LNCAP (cell line): ENCODE measurements at regions not wholly inside any gene's neighbourhood (a gene's known extent, or its start where the extent isn't known, plus 50 kb on each side); places are given as distances from the start of the nearest gene placed in this dataset.

Experiments used
- TF ChIP-seq, protein P1 (sequence below): fragments of 450-650 bp; IDR thresholded peaks from 2 replicates; pipeline ENCODE4 v1.5.1; 2017; ENCODE audit warnings: mild to moderate bottlenecking

DNA sequence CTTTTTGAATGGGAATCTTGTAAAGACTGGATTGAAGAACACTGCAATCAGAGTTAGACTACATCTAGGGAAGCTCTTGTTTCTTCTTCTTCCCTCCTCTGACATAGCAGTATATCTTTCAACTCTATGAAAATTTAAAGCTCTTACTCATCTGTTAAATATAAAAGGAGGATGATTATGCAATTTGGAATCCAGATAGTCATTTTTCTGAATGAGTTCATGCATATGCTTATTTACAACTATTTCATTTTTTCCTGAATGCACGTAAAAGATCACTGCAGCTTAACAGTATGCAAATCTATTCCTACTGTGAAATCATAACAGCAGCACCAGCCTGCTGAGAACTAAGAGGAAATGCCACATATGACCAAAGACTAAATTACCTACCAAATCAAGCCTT lies 133.5 kb upstream of the TMCC3 start:
- TF ChIP-seq, protein P1, sequence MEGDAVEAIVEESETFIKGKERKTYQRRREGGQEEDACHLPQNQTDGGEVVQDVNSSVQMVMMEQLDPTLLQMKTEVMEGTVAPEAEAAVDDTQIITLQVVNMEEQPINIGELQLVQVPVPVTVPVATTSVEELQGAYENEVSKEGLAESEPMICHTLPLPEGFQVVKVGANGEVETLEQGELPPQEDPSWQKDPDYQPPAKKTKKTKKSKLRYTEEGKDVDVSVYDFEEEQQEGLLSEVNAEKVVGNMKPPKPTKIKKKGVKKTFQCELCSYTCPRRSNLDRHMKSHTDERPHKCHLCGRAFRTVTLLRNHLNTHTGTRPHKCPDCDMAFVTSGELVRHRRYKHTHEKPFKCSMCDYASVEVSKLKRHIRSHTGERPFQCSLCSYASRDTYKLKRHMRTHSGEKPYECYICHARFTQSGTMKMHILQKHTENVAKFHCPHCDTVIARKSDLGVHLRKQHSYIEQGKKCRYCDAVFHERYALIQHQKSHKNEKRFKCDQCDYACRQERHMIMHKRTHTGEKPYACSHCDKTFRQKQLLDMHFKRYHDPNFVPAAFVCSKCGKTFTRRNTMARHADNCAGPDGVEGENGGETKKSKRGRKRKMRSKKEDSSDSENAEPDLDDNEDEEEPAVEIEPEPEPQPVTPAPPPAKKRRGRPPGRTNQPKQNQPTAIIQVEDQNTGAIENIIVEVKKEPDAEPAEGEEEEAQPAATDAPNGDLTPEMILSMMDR: no peak

DNA sequence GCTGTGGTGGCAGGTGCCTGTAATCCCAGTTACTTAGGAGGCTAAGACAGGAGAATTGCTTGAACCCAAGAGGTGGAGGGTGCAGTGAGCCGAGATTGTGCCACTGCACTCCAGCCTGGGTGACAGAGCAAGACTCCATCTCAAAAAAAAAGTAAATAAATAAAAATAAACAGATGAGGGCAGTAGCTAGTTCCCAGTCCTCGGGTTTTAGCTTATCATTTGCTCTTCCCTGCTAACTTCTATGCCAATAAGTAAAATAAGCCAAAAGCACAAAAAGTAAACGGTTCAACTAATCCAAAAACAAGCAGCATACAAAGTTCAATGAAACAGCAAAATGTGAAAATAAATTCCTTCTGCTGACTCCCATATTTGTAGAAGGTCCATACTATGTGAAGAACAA lies 133.0 kb upstream of the TMCC3 start:
- TF ChIP-seq, protein P1: no peak

DNA sequence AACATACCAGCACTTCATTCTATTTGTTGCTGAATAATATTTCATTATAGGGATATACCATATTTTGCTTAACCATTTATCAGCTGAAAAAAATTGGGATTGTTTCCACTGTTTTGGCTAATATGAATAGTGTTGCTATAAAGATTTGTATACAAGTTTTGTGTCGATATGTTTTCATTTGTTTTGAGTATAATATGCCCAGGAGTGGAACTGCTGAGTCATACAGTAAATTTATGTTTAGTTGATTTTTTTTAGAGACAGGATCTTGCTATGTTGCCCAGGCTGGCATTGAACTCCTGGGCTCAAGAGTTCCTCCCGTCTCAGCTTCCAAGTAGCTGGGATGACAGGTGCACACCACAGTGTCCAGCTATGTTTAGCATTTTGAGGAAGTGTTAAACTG lies 131.5 kb upstream of the TMCC3 start:
- TF ChIP-seq, protein P1: no peak

DNA sequence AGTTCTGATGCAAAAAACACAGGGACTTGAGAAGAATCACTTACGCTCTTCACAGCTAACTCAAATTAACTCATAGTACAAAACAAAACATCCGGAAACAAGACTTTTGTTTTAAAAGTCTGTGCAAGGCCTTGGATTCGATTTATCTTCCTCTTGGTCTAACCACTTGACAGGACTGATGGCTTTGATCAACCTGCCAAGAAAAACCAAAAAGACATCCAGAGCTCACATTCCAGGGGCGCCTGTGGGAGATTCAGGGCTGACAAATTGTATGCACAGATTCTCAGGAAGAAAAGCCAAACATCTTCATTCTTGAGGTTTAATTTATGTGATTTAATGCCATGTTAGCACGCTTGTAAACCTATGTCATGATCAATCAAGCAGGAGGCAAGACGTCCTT lies 129.1 kb upstream of the TMCC3 start:
- TF ChIP-seq, protein P1: no peak

DNA sequence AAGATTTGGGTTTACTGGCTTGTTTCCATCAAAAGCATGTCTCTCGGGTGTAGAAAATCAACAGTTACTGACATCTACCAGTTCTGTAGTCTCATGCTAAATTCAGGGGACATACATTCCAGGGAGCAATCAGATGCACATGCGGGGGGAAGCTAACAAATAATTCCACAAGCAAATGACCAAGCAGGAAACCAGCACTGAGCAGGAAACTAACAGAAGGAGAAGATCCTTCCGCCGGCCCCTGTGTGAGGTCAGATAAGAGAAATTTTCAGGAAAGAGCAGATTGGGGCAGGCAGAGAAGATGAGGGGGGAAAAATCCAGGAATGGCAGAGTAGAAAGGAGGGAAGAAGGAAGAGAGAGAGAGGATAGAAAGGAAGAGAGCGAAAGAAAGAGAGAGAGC lies 127.6 kb upstream of the TMCC3 start:
- TF ChIP-seq, protein P1: no peak

DNA sequence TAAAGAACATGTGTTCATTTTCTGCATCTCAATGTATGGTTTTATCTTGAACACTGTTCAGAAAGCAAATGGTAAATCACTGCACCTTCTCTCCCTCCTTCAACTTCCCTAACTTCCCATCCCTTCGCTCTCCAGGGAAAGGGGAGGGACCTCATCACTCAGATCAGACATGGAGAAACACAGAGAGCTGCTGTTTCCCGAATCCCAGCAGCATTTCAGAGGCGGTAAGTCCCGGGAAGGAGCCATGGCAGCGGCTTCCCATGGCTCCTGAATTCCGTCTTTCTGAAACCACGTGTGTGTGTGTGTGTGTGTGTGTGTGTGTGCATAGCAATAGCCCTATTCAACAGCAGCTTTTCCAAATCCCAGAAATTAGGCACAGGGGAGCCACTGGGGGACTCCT lies 125.4 kb upstream of the TMCC3 start:
- TF ChIP-seq, protein P1: no peak

DNA sequence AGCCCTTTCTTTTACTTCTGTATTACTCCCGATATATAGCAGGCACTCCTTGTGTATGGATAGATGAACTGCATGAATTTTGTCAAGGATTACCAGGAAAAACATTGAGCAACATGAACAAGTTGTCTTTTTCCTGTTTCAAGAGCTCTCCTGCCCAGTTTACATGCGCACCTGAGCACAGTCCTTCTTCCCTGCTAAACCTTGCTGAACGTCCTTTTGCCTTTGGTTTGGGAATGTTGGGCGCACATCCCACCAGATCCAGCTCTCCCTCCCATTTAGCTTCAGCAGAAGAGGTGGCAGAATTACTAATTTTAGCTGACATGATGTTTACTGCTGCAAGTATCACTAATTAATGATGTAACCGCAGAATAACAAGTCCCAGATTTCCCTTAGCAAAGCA lies 121.4 kb upstream of the TMCC3 start:
- TF ChIP-seq, protein P1: no peak

DNA sequence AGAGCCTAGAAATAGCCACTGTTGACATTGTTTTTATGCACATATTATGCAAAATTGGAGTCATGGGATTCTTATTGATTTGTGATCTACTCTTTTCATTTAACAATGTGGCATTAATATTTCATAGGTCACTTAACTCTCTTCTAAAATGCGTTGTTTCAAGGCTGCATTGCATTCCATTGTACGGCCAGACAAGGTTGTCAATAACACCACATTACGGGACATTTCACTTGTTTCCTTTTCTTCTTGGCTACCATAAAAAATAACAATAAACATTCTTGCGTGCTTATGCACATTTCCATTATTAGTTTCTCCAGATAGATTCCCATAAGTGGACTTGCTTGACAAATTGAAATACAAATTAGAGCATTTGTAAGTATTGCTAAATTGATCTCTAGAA lies 120.8 kb upstream of the TMCC3 start:
- TF ChIP-seq, protein P1: no peak
